ENCODE measurements at regions not wholly inside any gene's neighbourhood (a gene's known extent, or its start where the extent isn't known, plus 50 kb on each side); places are given as distances from the start of the nearest gene placed in this dataset.

- H3K4me3 Mint-ChIP-seq: no peak overlapping the region
- TF ChIP-seq, protein P1, sequence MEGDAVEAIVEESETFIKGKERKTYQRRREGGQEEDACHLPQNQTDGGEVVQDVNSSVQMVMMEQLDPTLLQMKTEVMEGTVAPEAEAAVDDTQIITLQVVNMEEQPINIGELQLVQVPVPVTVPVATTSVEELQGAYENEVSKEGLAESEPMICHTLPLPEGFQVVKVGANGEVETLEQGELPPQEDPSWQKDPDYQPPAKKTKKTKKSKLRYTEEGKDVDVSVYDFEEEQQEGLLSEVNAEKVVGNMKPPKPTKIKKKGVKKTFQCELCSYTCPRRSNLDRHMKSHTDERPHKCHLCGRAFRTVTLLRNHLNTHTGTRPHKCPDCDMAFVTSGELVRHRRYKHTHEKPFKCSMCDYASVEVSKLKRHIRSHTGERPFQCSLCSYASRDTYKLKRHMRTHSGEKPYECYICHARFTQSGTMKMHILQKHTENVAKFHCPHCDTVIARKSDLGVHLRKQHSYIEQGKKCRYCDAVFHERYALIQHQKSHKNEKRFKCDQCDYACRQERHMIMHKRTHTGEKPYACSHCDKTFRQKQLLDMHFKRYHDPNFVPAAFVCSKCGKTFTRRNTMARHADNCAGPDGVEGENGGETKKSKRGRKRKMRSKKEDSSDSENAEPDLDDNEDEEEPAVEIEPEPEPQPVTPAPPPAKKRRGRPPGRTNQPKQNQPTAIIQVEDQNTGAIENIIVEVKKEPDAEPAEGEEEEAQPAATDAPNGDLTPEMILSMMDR (conservative IDR thresholded peaks at IDR 0.05): no peak
- no peak overlapping the region for H3K27ac Mint-ChIP-seq
- H3K36me3 Mint-ChIP-seq: no peaks in the 10 kb centered on the region
- no peaks in the 10 kb centered on the region for H3K27me3 Mint-ChIP-seq
- H3K4me1 Mint-ChIP-seq (ENCODE audit: unreplicated experiment): peaks cover 8% of the 10 kb centered on the region
- H3K9me3 Mint-ChIP-seq: no peaks in the 10 kb centered on the region
- DNase-seq (ENCODE audit: extremely low spot score, unreplicated experiment): no peak
Measured at GRCh38 chr3:117486719-117487716, 777.4 kb downstream of the TUSC7 start.

DNA sequence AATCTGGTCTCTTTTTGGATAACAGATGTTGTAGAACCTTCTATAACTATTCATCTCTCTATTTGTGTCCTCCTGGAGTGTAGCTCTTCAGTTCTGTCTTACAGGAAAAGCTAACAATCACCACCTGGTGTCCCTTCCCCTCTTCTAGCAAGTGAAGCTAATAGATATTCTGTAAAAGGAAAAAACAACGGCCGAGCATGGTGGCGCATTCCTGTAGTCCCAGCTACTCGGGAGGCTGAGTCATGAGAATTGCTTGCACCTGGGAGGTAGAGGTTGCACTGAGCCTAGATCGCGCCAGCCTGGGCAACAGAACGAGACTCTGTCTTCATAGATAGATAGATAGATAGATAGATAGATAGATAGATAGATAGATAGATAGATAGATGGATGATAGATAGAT lies 779.4 kb downstream of the TUSC7 start:
- Mint-ChIP-seq H3K9me3 (no peaks in the 10 kb centered on the region), H3K4me1 (ENCODE audit: unreplicated experiment) (peaks cover 8% of the 10 kb centered on the region), H3K27me3 (no peaks in the 10 kb centered on the region), H3K27ac (no peak overlapping the region), H3K36me3 (peaks cover 3% of the 10 kb centered on the region), H3K4me3 (no peak overlapping the region)
- no peak for DNase-seq (ENCODE audit: extremely low spot score, unreplicated experiment)
- TF ChIP-seq, protein P1 (conservative IDR thresholded peaks at IDR 0.05): no peak

GRCh38 chr3:117489663-117490079 lies 780.1 kb downstream of the TUSC7 start:
- Mint-ChIP-seq H3K4me3 (no peak overlapping the region), H3K27ac (no peak overlapping the region), H3K9me3 (no peaks in the 10 kb centered on the region), H3K27me3 (no peaks in the 10 kb centered on the region), H3K36me3 (peaks cover 3% of the 10 kb centered on the region), H3K4me1 (ENCODE audit: unreplicated experiment) (peaks cover 8% of the 10 kb centered on the region)
- DNase-seq (ENCODE audit: extremely low spot score, unreplicated experiment): no peak
- TF ChIP-seq, protein P1 (conservative IDR thresholded peaks at IDR 0.05): no peak

DNA sequence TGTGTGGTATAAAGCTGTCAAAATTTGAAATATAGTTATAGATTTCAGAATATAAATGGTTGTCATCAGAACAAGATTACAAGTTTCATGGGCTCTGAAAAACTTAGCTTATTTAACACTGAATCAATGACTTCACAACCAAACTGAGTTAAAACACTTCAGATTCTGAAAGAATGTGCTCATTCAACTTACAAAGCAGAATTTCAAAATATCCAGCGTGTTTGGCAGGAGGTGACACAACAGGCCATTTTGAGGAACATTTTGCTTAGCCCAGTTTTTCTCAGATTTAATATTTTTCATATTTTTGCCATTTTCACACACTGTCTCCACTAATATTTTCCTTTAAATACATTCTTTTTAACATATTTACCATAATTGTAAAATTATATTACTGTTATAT lies 781.1 kb downstream of the TUSC7 start:
- no peak for DNase-seq (ENCODE audit: extremely low spot score, unreplicated experiment)

DNA sequence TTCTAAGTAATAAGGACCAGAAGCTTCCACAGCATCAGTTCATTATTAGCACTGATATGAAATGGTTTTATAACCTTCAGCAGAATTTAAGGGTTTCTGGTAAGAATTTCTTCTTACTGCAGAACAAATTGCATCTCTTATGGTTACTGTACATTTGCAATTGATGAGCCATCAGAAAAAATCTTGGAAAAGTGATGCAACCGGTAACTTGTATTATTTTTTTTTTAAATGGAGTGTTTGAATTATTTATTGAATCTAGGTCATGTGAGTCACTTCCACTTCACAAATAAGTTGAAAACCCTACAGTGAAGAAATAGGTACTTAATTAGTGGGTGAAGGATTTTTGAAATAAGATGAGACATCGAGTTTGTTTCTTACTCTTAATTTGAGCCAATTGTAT lies 786.0 kb downstream of the TUSC7 start:
- no peak for DNase-seq (ENCODE audit: extremely low spot score, unreplicated experiment)
- TF ChIP-seq, protein P1 (conservative IDR thresholded peaks at IDR 0.05): no peak
- Mint-ChIP-seq H3K36me3 (peaks cover 3% of the 10 kb centered on the region), H3K27ac (no peak overlapping the region), H3K4me1 (ENCODE audit: unreplicated experiment) (no peaks in the 10 kb centered on the region), H3K9me3 (no peaks in the 10 kb centered on the region), H3K4me3 (no peak overlapping the region), H3K27me3 (no peaks in the 10 kb centered on the region)

More for the DNA sequence above, 781.1 kb downstream of the TUSC7 start:
- Mint-ChIP-seq H3K36me3 (peaks cover 3% of the 10 kb centered on the region), H3K27me3 (no peaks in the 10 kb centered on the region), H3K4me1 (ENCODE audit: unreplicated experiment) (peaks cover 8% of the 10 kb centered on the region), H3K4me3 (no peak overlapping the region), H3K9me3 (no peaks in the 10 kb centered on the region), H3K27ac (no peak overlapping the region)
- TF ChIP-seq, protein P1 (conservative IDR thresholded peaks at IDR 0.05): no peak

All from type B pancreatic cell (in vitro differentiated cells).